B cell (primary cell): ENCODE measurements at regions not wholly inside any gene's neighbourhood (a gene's known extent, or its start where the extent isn't known, plus 50 kb on each side); places are given as distances from the start of the nearest gene placed in this dataset.

Experiments
- ATAC-seq: fragments of 200-7000 bp; cut with Tn5 transposase; one replicate; pipeline ENCODE4 v1.10.0; 2021; ENCODE audit warnings: low read depth, mild to moderate bottlenecking, moderate number of reproducible peaks, moderate library complexity
- CTCF ChIA-PET: fragments of 350-600 bp; sonication (Branson Sonifier 250); formaldehyde crosslinking; loops from one replicate; lab custom pipeline; 2021; ENCODE audit warnings: antibody characterized with exemption, inconsistent platforms; lab: Charles Lee
- POLR2A ChIA-PET: fragments of 350-600 bp; sonication (Branson Sonifier 250); formaldehyde crosslinking; loops from one replicate; lab custom pipeline; 2021; ENCODE audit warnings: antibody characterized with exemption; lab: Charles Lee
- DNase-seq: peaks from one replicate; pipeline ENCODE4 v3.0.0; 2013
- H2AFZ ChIP-seq: 2 replicates; pipeline ENCODE4 v1.6.1; 2012; ENCODE audit warnings: mild to moderate bottlenecking, low read depth, low read length; ENCODE audit not compliant: insufficient read depth, poor library complexity, severe bottlenecking
- H3K27ac ChIP-seq, 2 donors: 1 replicate in 1 of 2; 2 replicates in 1 of 2; pipeline ENCODE4 v1.5.1; 2012 to 2013; ENCODE audit warnings: low read length in 2 of 2, mild to moderate bottlenecking in 2 of 2, moderate library complexity in 1 of 2
- H3K27me3 ChIP-seq, 4 experiments: fragments of 200-600 bp in 1 of 4; sonication (generic) in 1 of 4; replicated peaks in 1 of 4; 1 replicate in 2 of 4; 2 replicates in 2 of 4; pipeline versions ENCODE4 v1.6.1 to v1.7.0; 2013 to 2016; ENCODE audit warnings: low read length in 3 of 4, mild to moderate bottlenecking in 2 of 4, mixed read lengths in 1 of 4, moderate library complexity in 1 of 4; ENCODE audit not compliant: insufficient read depth in 4 of 4, control insufficient read depth in 3 of 4; ENCODE audit errors: control extremely low read depth in 1 of 4
- H3K36me3 ChIP-seq, 2 experiments: replicated peaks in 1 of 2; 1 replicate in 1 of 2; 2 replicates in 1 of 2; pipeline versions ENCODE4 v1.6.1 to v1.7.1; 2013; ENCODE audit warnings: low read length in 1 of 2; ENCODE audit not compliant: insufficient read depth in 2 of 2, control insufficient read depth in 1 of 2; ENCODE audit errors: control extremely low read depth in 1 of 2, extremely low read depth in 1 of 2
- H3K4me1 ChIP-seq, 2 donors: fragments of 200-600 bp in 1 of 2; sonication (generic) in 1 of 2; 1 replicate in 1 of 2; 2 replicates in 1 of 2; pipeline versions ENCODE4 v1.5.1 to v1.6.1; 2013 to 2017; ENCODE audit warnings: low read length in 2 of 2; ENCODE audit not compliant: control insufficient read depth in 2 of 2, insufficient read depth in 2 of 2
- H3K4me2 ChIP-seq: replicated peaks from 2 replicates; pipeline ENCODE3; 2012; ENCODE audit warnings: mild to moderate bottlenecking, low read depth, low read length; ENCODE audit not compliant: poor library complexity, severe bottlenecking
- H3K4me3 ChIP-seq, 5 experiments: fragments of 200-600 bp in 1 of 5; sonication (generic) in 1 of 5; 1 replicate in 3 of 5; 2 replicates in 2 of 5; pipeline versions ENCODE4 v1.5.1 to v1.7.0; 2011 to 2016; ENCODE audit warnings: low read length in 4 of 5, mild to moderate bottlenecking in 4 of 5, low read depth in 2 of 5, control low read depth in 1 of 5, moderate library complexity in 1 of 5; ENCODE audit not compliant: insufficient read depth in 1 of 5; ENCODE audit errors: control extremely low read depth in 1 of 5, extremely low read depth in 1 of 5
- H3K79me2 ChIP-seq: fragments of 200-600 bp; sonication (generic); one replicate; pipeline ENCODE4 v1.6.0; 2016; ENCODE audit warnings: low read length; ENCODE audit not compliant: control insufficient read depth, insufficient read depth
- H3K9ac ChIP-seq: fragments of 200-600 bp; sonication (generic); 2 replicates; pipeline ENCODE4 v1.6.1; 2017; ENCODE audit warnings: mild to moderate bottlenecking, low read length, moderate library complexity
- H3K9me3 ChIP-seq, 3 donors: one replicate each; pipeline versions ENCODE4 v1.6.1 to v1.7.1; 2013; ENCODE audit warnings: low read length in 2 of 3; ENCODE audit not compliant: control insufficient read depth in 2 of 3, insufficient read depth in 1 of 3; ENCODE audit errors: control extremely low read depth in 1 of 3
- H4K20me1 ChIP-seq: 2 replicates; pipeline ENCODE4 v1.6.0; 2012; ENCODE audit warnings: mild to moderate bottlenecking, low read length; ENCODE audit not compliant: insufficient read depth, control insufficient read depth, poor library complexity, severe bottlenecking
- H3K27ac Mint-ChIP-seq: one replicate; pipeline ENCODE4 v1.8.0; 2021; ENCODE audit warnings: mixed read lengths
- H3K27me3 Mint-ChIP-seq: one replicate; pipeline ENCODE4 v1.8.0; 2021; ENCODE audit warnings: mixed read lengths
- H3K4me1 Mint-ChIP-seq: one replicate; pipeline ENCODE4 v1.8.0; 2021; ENCODE audit warnings: mixed read lengths
- H3K4me3 Mint-ChIP-seq: one replicate; pipeline ENCODE4 v1.8.0; 2021; ENCODE audit warnings: mixed read lengths
- H3K9me3 Mint-ChIP-seq: one replicate; pipeline ENCODE4 v1.8.0; 2022; ENCODE audit warnings: mixed read lengths; ENCODE audit not compliant: insufficient read depth
- CTCF ChIP-seq: fragments of 200-600 bp; IDR thresholded peaks from one replicate; pipeline ENCODE4 v1.8.0; 2022; ENCODE audit warnings: antibody characterized with exemption, mild to moderate bottlenecking
- EZH2 ChIP-seq: IDR thresholded peaks from 2 replicates; pipeline ENCODE4 v1.6.1; 2012; ENCODE audit warnings: borderline replicate concordance, low read depth, mild to moderate bottlenecking, moderate library complexity, low read length; ENCODE audit not compliant: insufficient read depth, poor library complexity, severe bottlenecking
- WGBS: methylation state at CpG from one replicate; pipeline ENCODE4 v1.1.5; 2013; ENCODE audit warnings: missing lambda C conversion rate; ENCODE audit not compliant: insufficient coverage; 5-methylcytosine and 5-hydroxymethylcytosine counted together
- intact Hi-C: fragments of 100-400 bp; cut with micrococcal nuclease; formaldehyde crosslinking; loops from one replicate; pipeline ENCODE4 v1.10.0; 2022

GRCh38 chr3:22485954-22486353 lies 717.2 kb upstream of the UBE2E2 start:
- intact Hi-C loops, result no loop called here
- H3K4me2 ChIP-seq, result no peak overlapping the region
- H3K9me3 ChIP-seq, result no peaks in the 10 kb centered on the region
- no peaks in the 10 kb centered on the region for H3K4me1 ChIP-seq
- TF ChIP-seq EZH2, result no peak
- TF ChIP-seq CTCF, result no peak
- no peaks in the 10 kb centered on the region for H3K79me2 ChIP-seq
- H3K27me3 Mint-ChIP-seq, result no peaks in the 10 kb centered on the region
- no peak overlapping the region for H3K4me3 ChIP-seq
- no peak overlapping the region for H3K27ac ChIP-seq
- H4K20me1 ChIP-seq, result no peaks in the 10 kb centered on the region
- ChIA-PET POLR2A (no interaction called here), CTCF (no interaction called here)
- no peak for DNase-seq
- ATAC-seq, result no peak
- no peak overlapping the region for H2AFZ ChIP-seq
- H3K4me3 Mint-ChIP-seq, result no peak overlapping the region
- no peaks in the 10 kb centered on the region for H3K4me1 Mint-ChIP-seq
- no peak overlapping the region for H3K27ac Mint-ChIP-seq
- no peaks in the 10 kb centered on the region for H3K36me3 ChIP-seq
- H3K27me3 ChIP-seq, result no peaks in the 10 kb centered on the region
- H3K9ac ChIP-seq, result no peak overlapping the region
- H3K9me3 Mint-ChIP-seq, result no peaks in the 10 kb centered on the region
- WGBS, result no CpG with 5 or more reads among the region's 3 CpGs

- Mint-ChIP-seq H3K27me3 (no peaks in the 10 kb centered on the region), H3K9me3 (no peaks in the 10 kb centered on the region), H3K4me3 (no peak overlapping the region), H3K4me1 (no peaks in the 10 kb centered on the region), H3K27ac (no peak overlapping the region)
- Histone ChIP-seq H3K79me2 (no peaks in the 10 kb centered on the region), H3K27ac (no peak overlapping the region), H3K4me3 (no peak overlapping the region), H4K20me1 (no peaks in the 10 kb centered on the region), H3K4me1 (no peaks in the 10 kb centered on the region), H2AFZ (no peak overlapping the region), H3K36me3 (no peaks in the 10 kb centered on the region), H3K4me2 (no peak overlapping the region), H3K9ac (no peak overlapping the region), H3K27me3 (no peaks in the 10 kb centered on the region), H3K9me3 (peaks cover 0 to 2% (median 0%) of the 10 kb centered on the region in 3 donors)
- intact Hi-C loops, result no loop called here
- DNase-seq (no peak), ATAC-seq (no peak)
- ChIA-PET POLR2A (no interaction called here), CTCF (no interaction called here)
- no CpG with 5 or more reads among the region's 1 CpG for WGBS
- no peak for TF ChIP-seq EZH2
- no peak for TF ChIP-seq CTCF
Observed at GRCh38 chr3:22490747-22491146, 712.4 kb upstream of the UBE2E2 start.
